ENCODE measurements at regions not wholly inside any gene's neighbourhood (a gene's known extent, or its start where the extent isn't known, plus 50 kb on each side); places are given as distances from the start of the nearest gene placed in this dataset.

DNA sequence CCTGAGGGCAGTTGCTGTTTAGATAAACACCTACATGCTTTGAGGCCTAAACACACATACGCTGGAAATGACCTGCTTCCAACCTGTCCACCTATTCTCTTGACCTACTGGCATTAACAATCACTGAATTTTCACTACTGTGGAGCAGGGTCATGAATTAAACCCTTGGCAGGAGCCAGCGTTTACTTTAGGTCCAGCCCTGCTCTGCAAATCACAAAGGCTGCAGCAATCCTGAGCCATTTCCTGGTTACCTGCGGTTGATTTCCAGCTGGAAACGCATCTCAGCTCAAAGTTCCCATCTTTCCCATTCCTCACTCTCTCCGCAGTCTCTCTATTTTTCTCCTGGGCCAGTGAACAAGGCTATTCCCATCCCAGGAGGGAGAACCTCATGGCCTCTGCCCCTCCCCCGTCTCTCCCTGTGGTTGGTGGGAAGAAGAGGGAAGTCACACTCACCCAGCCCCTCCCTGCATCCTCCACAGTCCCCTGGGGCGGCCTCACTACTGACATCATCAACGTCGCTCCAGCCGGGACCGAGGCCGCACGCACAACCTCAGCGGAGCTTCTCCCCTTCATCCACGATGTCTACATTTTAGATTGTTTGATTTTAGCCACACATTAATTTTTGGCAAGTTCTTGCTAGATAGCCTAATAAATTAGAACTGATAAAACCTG is 84.5 kb upstream of the SNTG2 start:
- no peak for TF ChIP-seq POLR2A (IDR thresholded peaks at IDR 0.05)
- TF ChIP-seq, protein P1, sequence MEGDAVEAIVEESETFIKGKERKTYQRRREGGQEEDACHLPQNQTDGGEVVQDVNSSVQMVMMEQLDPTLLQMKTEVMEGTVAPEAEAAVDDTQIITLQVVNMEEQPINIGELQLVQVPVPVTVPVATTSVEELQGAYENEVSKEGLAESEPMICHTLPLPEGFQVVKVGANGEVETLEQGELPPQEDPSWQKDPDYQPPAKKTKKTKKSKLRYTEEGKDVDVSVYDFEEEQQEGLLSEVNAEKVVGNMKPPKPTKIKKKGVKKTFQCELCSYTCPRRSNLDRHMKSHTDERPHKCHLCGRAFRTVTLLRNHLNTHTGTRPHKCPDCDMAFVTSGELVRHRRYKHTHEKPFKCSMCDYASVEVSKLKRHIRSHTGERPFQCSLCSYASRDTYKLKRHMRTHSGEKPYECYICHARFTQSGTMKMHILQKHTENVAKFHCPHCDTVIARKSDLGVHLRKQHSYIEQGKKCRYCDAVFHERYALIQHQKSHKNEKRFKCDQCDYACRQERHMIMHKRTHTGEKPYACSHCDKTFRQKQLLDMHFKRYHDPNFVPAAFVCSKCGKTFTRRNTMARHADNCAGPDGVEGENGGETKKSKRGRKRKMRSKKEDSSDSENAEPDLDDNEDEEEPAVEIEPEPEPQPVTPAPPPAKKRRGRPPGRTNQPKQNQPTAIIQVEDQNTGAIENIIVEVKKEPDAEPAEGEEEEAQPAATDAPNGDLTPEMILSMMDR (IDR thresholded peaks at IDR 0.05): no peak

Data from stomach (tissue), 4 donors.